Breast epithelium (tissue), 4 donors: ENCODE measurements at regions not wholly inside any gene's neighbourhood (a gene's known extent, or its start where the extent isn't known, plus 50 kb on each side); places are given as distances from the start of the nearest gene placed in this dataset.

ENCODE experiments used
- DNase-seq, 2 donors: peaks; one replicate each; pipeline ENCODE4 v3.0.0-alpha.2; 2019; ENCODE audit warnings: low spot score in 2 of 2
- H3K27ac ChIP-seq, 2 donors: fragments of 200-600 bp; sonication (generic) in 1 of 2; one replicate each; pipeline ENCODE4 v1.5.1; 2016 to 2019; ENCODE audit warnings: mild to moderate bottlenecking in 1 of 2
- H3K27me3 ChIP-seq, 2 donors: fragments of 200-600 bp; sonication (generic) in 1 of 2; one replicate each; pipeline versions ENCODE4 v1.5.1 to v1.6.0; 2017 to 2019; ENCODE audit warnings: control low read depth in 1 of 2, mild to moderate bottlenecking in 1 of 2
- H3K36me3 ChIP-seq: fragments of 200-600 bp; one replicate; pipeline ENCODE4 v1.5.1; 2019
- H3K4me1 ChIP-seq, 2 donors: fragments of 200-600 bp; sonication (generic); one replicate each; pipeline ENCODE4 v1.5.1; 2016 to 2019; ENCODE audit warnings: control low read depth in 1 of 2
- H3K4me3 ChIP-seq, 3 donors: fragments of 200-600 bp; sonication (generic); 1 replicate in 2 of 3; 2 replicates in 1 of 3; pipeline ENCODE4 v1.5.1; 2016 to 2019; ENCODE audit warnings: mild to moderate bottlenecking in 3 of 3, moderate library complexity in 2 of 3
- H3K9me3 ChIP-seq, 2 donors: fragments of 200-600 bp; sonication (generic) in 1 of 2; one replicate each; pipeline ENCODE4 v1.5.1; 2016 to 2019; ENCODE audit warnings: control low read depth in 1 of 2
- CTCF ChIP-seq, 3 donors: fragments of 450-650 bp; IDR thresholded peaks; one replicate each; pipeline ENCODE4 v1.5.1; 2016 to 2017; ENCODE audit warnings: antibody characterized with exemption in 3 of 3, mild to moderate bottlenecking in 3 of 3, moderate library complexity in 3 of 3
- POLR2A ChIP-seq: fragments of 450-650 bp; IDR thresholded peaks from one replicate; pipeline ENCODE4 v1.6.1; 2016; ENCODE audit warnings: antibody characterized with exemption, mild to moderate bottlenecking, moderate library complexity
- POLR2AphosphoS5 ChIP-seq, 3 donors: sonication (generic); formaldehyde crosslinking; IDR thresholded peaks; one replicate each; pipeline ENCODE4 v1.6.1; 2017; ENCODE audit warnings: antibody characterized with exemption in 3 of 3
- intact Hi-C: fragments of 100-400 bp; cut with DNase I; formaldehyde crosslinking; loops from one replicate; pipeline ENCODE4 v1.15.1; 2023; ENCODE audit warnings: low total_unique reads

DNA sequence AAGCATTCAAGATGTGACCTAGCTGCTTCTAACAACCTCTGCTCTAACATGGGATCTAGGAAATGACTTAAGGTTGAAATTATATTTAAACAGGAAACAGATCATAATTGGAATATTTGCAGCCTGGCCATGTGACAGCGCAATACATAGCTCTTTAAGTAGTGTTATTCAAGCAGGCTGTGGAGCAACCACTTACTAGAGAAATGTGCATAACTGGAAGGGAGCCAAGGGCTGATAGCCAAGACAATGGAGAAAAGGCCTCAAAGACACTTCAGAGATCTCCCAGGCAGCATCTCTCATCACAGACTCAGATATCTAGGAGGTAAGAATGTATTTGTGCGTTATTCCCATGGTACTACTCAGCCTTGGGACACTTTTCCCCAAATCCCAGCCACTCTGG, 823.0 kb upstream of the PRMT6 start:
- no peaks in the 10 kb centered on the region for H3K36me3 ChIP-seq
- no peaks in the 10 kb centered on the region for H3K4me1 ChIP-seq
- H3K4me3 ChIP-seq, result no peak overlapping the region
- DNase-seq, result no peak
- no peaks in the 10 kb centered on the region for H3K27me3 ChIP-seq
- no peak for TF ChIP-seq POLR2AphosphoS5 (IDR thresholded peaks at IDR 0.05)
- TF ChIP-seq POLR2A, result no peak
- TF ChIP-seq CTCF (IDR thresholded peaks at IDR 0.05), result no peak
- no peak overlapping the region for H3K27ac ChIP-seq
- intact Hi-C loops, result no loop called here
- H3K9me3 ChIP-seq, result no peaks in the 10 kb centered on the region

DNA sequence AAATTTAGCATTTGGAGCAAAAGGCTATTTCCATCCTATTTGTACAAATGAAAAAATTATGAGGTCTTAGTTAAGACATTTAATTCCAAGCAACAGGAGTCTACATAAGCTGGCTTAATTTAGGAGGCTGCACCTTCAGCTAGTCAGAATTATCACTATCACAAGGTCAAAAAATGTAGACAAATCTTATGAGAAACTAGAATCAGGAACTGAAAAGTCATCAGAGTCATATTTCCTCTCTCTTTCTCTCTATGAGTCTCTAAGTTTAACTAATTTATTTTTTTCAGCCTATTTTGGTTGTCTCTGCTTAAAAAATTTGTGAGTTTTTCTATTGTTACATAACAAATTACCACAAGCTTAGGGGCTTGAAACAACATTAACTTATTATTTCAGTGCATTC, 807.1 kb upstream of the PRMT6 start:
- H3K27ac ChIP-seq, result no peak overlapping the region
- no peak for TF ChIP-seq POLR2A
- no peak for TF ChIP-seq POLR2AphosphoS5 (IDR thresholded peaks at IDR 0.05)
- H3K27me3 ChIP-seq, result no peaks in the 10 kb centered on the region
- H3K9me3 ChIP-seq, result no peaks in the 10 kb centered on the region
- H3K36me3 ChIP-seq, result no peaks in the 10 kb centered on the region
- H3K4me3 ChIP-seq, result no peak overlapping the region
- intact Hi-C loops, result no loop called here
- H3K4me1 ChIP-seq, result no peaks in the 10 kb centered on the region
- DNase-seq, result no peak

GRCh38 chr1:106249810-106250209, 806.7 kb upstream of the PRMT6 start:
- Histone ChIP-seq H3K4me1 (no peaks in the 10 kb centered on the region), H3K36me3 (no peaks in the 10 kb centered on the region), H3K4me3 (no peak overlapping the region), H3K27ac (no peak overlapping the region), H3K27me3 (no peaks in the 10 kb centered on the region), H3K9me3 (no peaks in the 10 kb centered on the region)
- intact Hi-C loops, result no loop called here
- no peak for TF ChIP-seq POLR2AphosphoS5 (IDR thresholded peaks at IDR 0.05)
- no peak for TF ChIP-seq CTCF (IDR thresholded peaks at IDR 0.05)
- no peak for TF ChIP-seq POLR2A
- DNase-seq, result no peak

DNA sequence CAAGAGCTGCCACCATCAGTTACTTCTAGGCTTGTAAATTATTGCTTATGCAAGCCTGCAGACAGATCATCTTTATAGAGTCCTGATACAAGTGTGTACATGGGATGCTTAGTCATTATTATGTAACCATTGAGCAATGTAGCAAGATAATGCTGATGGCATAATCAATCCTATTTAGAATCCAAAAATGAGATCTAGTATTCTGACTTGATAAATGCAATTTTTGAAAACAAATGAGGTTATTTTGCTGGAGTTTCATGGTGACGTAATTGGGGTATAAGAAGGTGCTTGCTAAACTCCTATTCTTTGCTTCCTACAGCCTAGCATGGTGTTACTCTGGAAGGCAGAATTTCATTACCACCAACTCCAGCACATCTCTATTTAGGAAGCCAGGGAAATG, 801.7 kb upstream of the PRMT6 start:
- Histone ChIP-seq H3K36me3 (no peaks in the 10 kb centered on the region), H3K27ac (no peak overlapping the region), H3K4me3 (no peak overlapping the region), H3K27me3 (no peaks in the 10 kb centered on the region), H3K4me1 (no peaks in the 10 kb centered on the region), H3K9me3 (peaks cover 0 to 5% of the 10 kb centered on the region in 2 donors)
- TF ChIP-seq POLR2A (no peak), CTCF (IDR thresholded peaks at IDR 0.05) (no peak), POLR2AphosphoS5 (IDR thresholded peaks at IDR 0.05) (no peak)
- intact Hi-C loops, result no loop called here
- DNase-seq, result no peak

DNA sequence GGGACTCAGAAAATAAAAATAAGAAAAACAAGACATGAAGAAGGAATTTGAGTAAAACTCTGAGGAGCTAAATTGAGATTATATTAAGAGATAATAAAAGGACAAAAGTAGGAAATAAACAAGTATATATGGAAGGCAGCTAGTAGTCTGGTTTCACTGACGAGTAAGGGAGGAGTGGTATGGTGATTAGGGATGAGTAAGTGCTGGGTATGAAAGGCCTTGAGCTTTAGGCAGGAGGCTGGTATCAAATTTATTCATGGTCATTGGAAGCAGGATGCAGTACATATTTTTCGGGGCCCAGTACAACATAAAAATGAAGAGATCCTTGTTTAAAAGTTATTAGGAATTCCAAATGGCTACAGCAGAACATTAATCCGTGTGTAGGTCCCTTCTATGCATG, 789.7 kb upstream of the PRMT6 start:
- no peaks in the 10 kb centered on the region for H3K36me3 ChIP-seq
- H3K27me3 ChIP-seq, result no peaks in the 10 kb centered on the region
- no peak for DNase-seq
- H3K9me3 ChIP-seq, result peaks cover 0 to 8% of the 10 kb centered on the region in 2 donors
- no peaks in the 10 kb centered on the region for H3K4me1 ChIP-seq
- no peak overlapping the region for H3K27ac ChIP-seq
- no peak overlapping the region for H3K4me3 ChIP-seq
- intact Hi-C loops, result no loop called here
- no peak for TF ChIP-seq POLR2A
- no peak for TF ChIP-seq POLR2AphosphoS5 (IDR thresholded peaks at IDR 0.05)
- no peak for TF ChIP-seq CTCF (IDR thresholded peaks at IDR 0.05)

DNA sequence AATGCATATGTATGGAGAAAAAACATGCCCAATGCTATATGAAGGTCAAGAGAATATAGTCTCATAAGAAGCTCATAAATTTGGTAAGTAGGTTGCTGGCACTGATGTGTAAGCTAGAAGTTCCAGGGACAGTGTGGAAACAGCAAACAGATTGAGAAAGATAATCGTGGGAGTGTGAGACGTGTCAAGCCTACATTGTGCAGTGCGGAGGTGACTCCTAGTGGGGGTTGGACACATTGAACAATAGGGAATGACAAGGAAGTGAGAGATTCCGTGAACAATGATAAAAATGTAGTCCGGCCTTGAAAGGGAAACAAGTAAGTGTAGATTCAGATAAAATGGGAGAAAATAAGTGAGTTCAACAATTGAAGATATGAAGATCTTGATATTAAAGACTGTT, 788.4 kb upstream of the PRMT6 start:
- H3K4me1 ChIP-seq, result no peaks in the 10 kb centered on the region
- intact Hi-C loops, result no loop called here
- no peak for TF ChIP-seq CTCF (IDR thresholded peaks at IDR 0.05)
- TF ChIP-seq POLR2AphosphoS5 (IDR thresholded peaks at IDR 0.05), result no peak
- TF ChIP-seq POLR2A, result no peak
- H3K4me3 ChIP-seq, result no peak overlapping the region
- DNase-seq, result no peak
- H3K27ac ChIP-seq, result no peak overlapping the region
- H3K9me3 ChIP-seq, result peaks cover 0 to 11% of the 10 kb centered on the region in 2 donors
- H3K27me3 ChIP-seq, result no peaks in the 10 kb centered on the region
- H3K36me3 ChIP-seq, result no peaks in the 10 kb centered on the region
